ENCODE measurements at regions not wholly inside any gene's neighbourhood (a gene's known extent, or its start where the extent isn't known, plus 50 kb on each side); places are given as distances from the start of the nearest gene placed in this dataset.

GRCh38 chr5:89981878-89982773, 427.4 kb downstream of the CETN3 start:
- Histone ChIP-seq H3K4me3 (no peak overlapping the region), H3K36me3 (no peaks in the 10 kb centered on the region), H3K4me1 (no peaks in the 10 kb centered on the region), H3K27me3 (no peaks in the 10 kb centered on the region), H3K27ac (no peak overlapping the region), H3K9me3 (no peaks in the 10 kb centered on the region)
- ATAC-seq, result no peak
- TF ChIP-seq POLR2A (IDR thresholded peaks at IDR 0.05) (no peak), EP300 (IDR thresholded peaks at IDR 0.05) (no peak), POLR2AphosphoS5 (IDR thresholded peaks at IDR 0.05) (no peak), CTCF (IDR thresholded peaks at IDR 0.05) (no peak)
- 70 to 72% methylated on average over 6 of the region's 6 CpGs for WGBS, 2 donors (ENCODE audit: low coverage in 1 of 2)

GRCh38 chr5:89981021-89981420, 428.5 kb downstream of the CETN3 start:
- Histone ChIP-seq H3K27ac (no peak overlapping the region), H3K4me3 (no peak overlapping the region), H3K27me3 (no peaks in the 10 kb centered on the region), H3K9me3 (no peaks in the 10 kb centered on the region), H3K36me3 (no peaks in the 10 kb centered on the region), H3K4me1 (no peaks in the 10 kb centered on the region)
- TF ChIP-seq CTCF (IDR thresholded peaks at IDR 0.05), result no peak
- TF ChIP-seq EP300 (IDR thresholded peaks at IDR 0.05), result no peak
- no peak for TF ChIP-seq POLR2AphosphoS5 (IDR thresholded peaks at IDR 0.05)
- TF ChIP-seq POLR2A (IDR thresholded peaks at IDR 0.05), result no peak
- no peak for ATAC-seq
- WGBS, 2 donors (ENCODE audit: low coverage in 1 of 2), result 77 to 84% methylated on average over 2 of the region's 2 CpGs

- ATAC-seq, result no peak
- Histone ChIP-seq H3K9me3 (no peaks in the 10 kb centered on the region), H3K4me1 (peaks cover 0 to 12% (median 0%) of the 10 kb centered on the region in 3 donors), H3K27me3 (no peaks in the 10 kb centered on the region), H3K36me3 (no peaks in the 10 kb centered on the region), H3K27ac (no peak overlapping the region), H3K4me3 (no peak overlapping the region)
- TF ChIP-seq CTCF (IDR thresholded peaks at IDR 0.05) (no peak), POLR2AphosphoS5 (IDR thresholded peaks at IDR 0.05) (no peak), EP300 (IDR thresholded peaks at IDR 0.05) (no peak), POLR2A (IDR thresholded peaks at IDR 0.05) (no peak)
- WGBS, 2 donors (ENCODE audit: low coverage in 1 of 2), result 77 to 86% methylated on average over 2 of the region's 2 CpGs
These were observed 436.0 kb downstream of the CETN3 start for GRCh38 chr5:89973516-89973915.

- WGBS, 2 donors (ENCODE audit: low coverage in 1 of 2), result 75 to 83% methylated on average over 2 to 3 of the region's 3 CpGs
- TF ChIP-seq CTCF (IDR thresholded peaks at IDR 0.05) (no peak), EP300 (IDR thresholded peaks at IDR 0.05) (no peak), POLR2A (IDR thresholded peaks at IDR 0.05) (no peak), POLR2AphosphoS5 (IDR thresholded peaks at IDR 0.05) (no peak)
- Histone ChIP-seq H3K27ac (no peak overlapping the region), H3K27me3 (no peaks in the 10 kb centered on the region), H3K36me3 (no peaks in the 10 kb centered on the region), H3K4me3 (no peak overlapping the region), H3K9me3 (no peaks in the 10 kb centered on the region), H3K4me1 (peaks cover 0 to 12% (median 0%) of the 10 kb centered on the region in 3 donors)
- no peak for ATAC-seq
These were observed 436.7 kb downstream of the CETN3 start for GRCh38 chr5:89972901-89973300.

- Histone ChIP-seq H3K9me3 (no peaks in the 10 kb centered on the region), H3K4me1 (peaks cover 0 to 12% (median 0%) of the 10 kb centered on the region in 3 donors), H3K27ac (peak overlapping the region in 1 of 4 donors; percentile 21), H3K4me3 (no peak overlapping the region), H3K27me3 (no peaks in the 10 kb centered on the region), H3K36me3 (no peaks in the 10 kb centered on the region)
- 44 to 56% methylated on average over 3 to 4 of the region's 4 CpGs for WGBS, 2 donors (ENCODE audit: low coverage in 1 of 2)
- no peak for ATAC-seq
- TF ChIP-seq POLR2A (IDR thresholded peaks at IDR 0.05) (no peak), POLR2AphosphoS5 (IDR thresholded peaks at IDR 0.05) (no peak)
These were observed 440.6 kb downstream of the CETN3 start for GRCh38 chr5:89968958-89969381.
